ENCODE measurements at regions not wholly inside any gene's neighbourhood (a gene's known extent, or its start where the extent isn't known, plus 50 kb on each side); places are given as distances from the start of the nearest gene placed in this dataset.

GRCh38 chr21:31491617-31492016 lies 147.6 kb upstream of the TIAM1 start:
- H3K27ac Mint-ChIP-seq, result no peak overlapping the region
- ATAC-seq (ENCODE audit: low read depth) (no peak), DNase-seq (ENCODE audit: low spot score in 2 of 2) (no peak)
- H3K4me1 Mint-ChIP-seq, result no peaks in the 10 kb centered on the region
- no peak overlapping the region for H3K4me3 Mint-ChIP-seq
- no peaks in the 10 kb centered on the region for H3K9me3 Mint-ChIP-seq
- H3K36me3 Mint-ChIP-seq, result no peaks in the 10 kb centered on the region
- H3K27me3 Mint-ChIP-seq, result peaks cover 3% of the 10 kb centered on the region

DNA sequence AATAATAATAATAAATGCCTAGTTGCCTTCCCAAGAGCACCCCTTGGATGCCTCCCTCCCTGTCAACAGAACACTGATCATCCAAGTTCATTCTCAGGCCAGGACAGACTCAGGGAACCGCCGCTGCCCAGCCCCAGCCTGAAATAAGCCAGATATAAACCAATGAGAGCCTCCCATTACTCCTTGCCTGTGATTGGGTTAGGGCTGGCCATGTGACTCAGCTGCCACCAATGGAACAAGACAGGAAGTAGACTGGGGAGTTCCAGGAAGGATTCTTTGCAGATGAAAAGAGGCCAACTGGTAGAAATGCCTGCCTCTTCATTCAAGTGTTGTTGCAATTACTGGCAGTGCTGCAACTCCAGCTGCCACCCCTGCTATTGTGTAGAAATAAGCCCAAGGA lies 146.4 kb upstream of the TIAM1 start:
- H3K27me3 Mint-ChIP-seq, result peaks cover 3% of the 10 kb centered on the region
- H3K9me3 Mint-ChIP-seq, result no peaks in the 10 kb centered on the region
- H3K27ac Mint-ChIP-seq, result no peak overlapping the region
- DNase-seq (ENCODE audit: low spot score in 2 of 2), result no peak
- ATAC-seq (ENCODE audit: low read depth), result no peak
- no peak overlapping the region for H3K4me3 Mint-ChIP-seq
- H3K4me1 Mint-ChIP-seq, result no peaks in the 10 kb centered on the region
- no peaks in the 10 kb centered on the region for H3K36me3 Mint-ChIP-seq

DNA sequence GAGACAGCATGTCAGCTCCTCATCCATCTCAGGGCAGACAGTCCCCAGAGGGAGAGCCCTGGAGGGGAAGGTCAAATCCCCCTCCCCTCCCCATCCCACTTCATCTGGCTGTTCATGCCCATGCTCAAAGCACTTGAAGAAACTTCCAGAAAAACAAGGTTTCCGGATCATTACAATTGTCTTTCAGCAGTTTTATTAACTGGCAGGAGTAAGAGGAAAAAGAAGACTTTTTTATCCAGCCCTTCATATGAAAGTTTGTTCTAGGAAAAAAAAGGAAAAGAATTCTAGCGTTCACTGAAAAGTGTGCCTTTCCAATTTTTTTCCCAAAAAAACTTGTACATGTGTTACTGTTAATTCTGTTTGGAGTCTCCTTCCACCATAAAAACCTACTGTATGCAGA lies 145.7 kb upstream of the TIAM1 start:
- Mint-ChIP-seq H3K27ac (no peak overlapping the region), H3K4me1 (no peaks in the 10 kb centered on the region), H3K9me3 (peaks cover 2% of the 10 kb centered on the region), H3K4me3 (no peak overlapping the region), H3K36me3 (no peaks in the 10 kb centered on the region), H3K27me3 (peaks cover 3% of the 10 kb centered on the region)
- no peak for DNase-seq (ENCODE audit: low spot score in 2 of 2)
- no peak for ATAC-seq (ENCODE audit: low read depth)

DNA sequence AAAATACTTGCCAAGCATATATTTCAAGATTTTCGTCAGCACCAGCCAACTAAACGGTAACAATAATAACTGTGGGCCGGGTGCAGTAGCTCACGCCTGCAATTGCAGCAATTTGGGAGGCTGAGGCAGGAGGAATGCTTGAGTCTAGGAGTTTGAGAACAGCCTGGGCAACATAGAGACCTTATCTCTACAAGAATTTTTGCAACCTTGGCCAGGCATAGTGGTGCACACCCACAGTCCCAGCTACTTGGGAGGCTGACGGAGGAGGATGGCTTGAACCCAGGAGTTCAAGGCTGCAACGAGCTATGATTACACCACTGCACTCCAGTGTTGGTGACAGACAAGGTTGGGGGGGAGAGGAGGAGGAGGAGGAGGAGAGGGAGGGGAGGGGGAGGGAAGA lies 145.0 kb upstream of the TIAM1 start:
- no peak overlapping the region for H3K27ac Mint-ChIP-seq

DNA sequence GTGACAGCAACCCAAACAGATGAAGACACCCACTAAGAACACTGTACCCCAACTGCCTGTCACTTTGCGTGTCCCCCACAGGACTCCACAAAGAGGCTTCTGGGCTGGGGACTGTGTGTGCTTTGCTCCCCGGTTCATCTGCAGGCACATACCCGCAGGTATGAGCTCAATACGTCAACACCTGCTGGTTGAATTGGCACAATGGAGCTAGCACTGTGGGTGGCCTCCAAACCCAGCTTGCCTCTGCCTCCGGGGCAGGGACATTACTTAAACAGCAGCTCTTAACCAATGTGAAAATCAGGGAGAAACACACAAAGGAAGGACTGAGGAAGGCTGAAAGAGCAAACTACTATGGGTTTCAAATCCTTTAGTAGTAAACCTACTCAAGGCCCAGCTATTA lies 140.2 kb upstream of the TIAM1 start:
- H3K4me1 Mint-ChIP-seq, result no peaks in the 10 kb centered on the region
- no peak for ATAC-seq (ENCODE audit: low read depth)
- H3K27ac Mint-ChIP-seq, result no peak overlapping the region
- no peaks in the 10 kb centered on the region for H3K27me3 Mint-ChIP-seq
- peaks cover 6% of the 10 kb centered on the region for H3K9me3 Mint-ChIP-seq
- no peaks in the 10 kb centered on the region for H3K36me3 Mint-ChIP-seq
- no peak overlapping the region for H3K4me3 Mint-ChIP-seq
- no peak for DNase-seq (ENCODE audit: low spot score in 2 of 2)

More for the DNA sequence above, 145.0 kb upstream of the TIAM1 start:
- Mint-ChIP-seq H3K27me3 (peaks cover 1% of the 10 kb centered on the region), H3K4me3 (no peak overlapping the region), H3K9me3 (peaks cover 2% of the 10 kb centered on the region), H3K4me1 (no peaks in the 10 kb centered on the region), H3K36me3 (no peaks in the 10 kb centered on the region)
- no peak for ATAC-seq (ENCODE audit: low read depth)
- no peak for DNase-seq (ENCODE audit: low spot score in 2 of 2)

- Mint-ChIP-seq H3K36me3 (no peaks in the 10 kb centered on the region), H3K9me3 (peaks cover 7% of the 10 kb centered on the region), H3K4me1 (no peaks in the 10 kb centered on the region), H3K27ac (no peak overlapping the region), H3K27me3 (no peaks in the 10 kb centered on the region), H3K4me3 (no peak overlapping the region)
- DNase-seq (ENCODE audit: low spot score in 2 of 2) (no peak), ATAC-seq (ENCODE audit: low read depth) (no peak)
Measured at GRCh38 chr21:31483146-31483545, 139.1 kb upstream of the TIAM1 start.

DNA sequence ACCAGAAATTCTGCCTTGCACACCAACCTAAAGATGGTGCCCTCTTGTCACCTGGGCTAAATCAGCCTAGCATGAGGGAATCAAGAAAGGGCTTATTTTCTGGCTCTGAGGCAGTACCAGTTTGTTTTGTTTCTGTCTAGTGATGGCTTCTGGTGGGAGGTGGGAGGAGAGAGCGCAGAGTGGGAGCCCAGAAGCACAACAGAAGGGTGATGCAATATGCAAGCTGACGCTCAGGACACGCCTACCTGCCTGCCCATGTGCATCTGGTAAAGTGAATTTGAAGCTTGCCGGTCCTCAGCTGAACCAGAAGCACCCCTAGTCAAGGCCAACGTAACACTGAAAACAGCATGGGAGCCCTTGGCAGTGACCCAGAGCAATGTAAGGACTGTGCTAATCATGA lies 138.4 kb upstream of the TIAM1 start:
- Mint-ChIP-seq H3K4me1 (no peaks in the 10 kb centered on the region), H3K27ac (no peak overlapping the region), H3K27me3 (no peaks in the 10 kb centered on the region), H3K36me3 (no peaks in the 10 kb centered on the region), H3K9me3 (peaks cover 7% of the 10 kb centered on the region), H3K4me3 (no peak overlapping the region)
- no peak for DNase-seq (ENCODE audit: low spot score in 2 of 2)
- ATAC-seq (ENCODE audit: low read depth), result no peak

DNA sequence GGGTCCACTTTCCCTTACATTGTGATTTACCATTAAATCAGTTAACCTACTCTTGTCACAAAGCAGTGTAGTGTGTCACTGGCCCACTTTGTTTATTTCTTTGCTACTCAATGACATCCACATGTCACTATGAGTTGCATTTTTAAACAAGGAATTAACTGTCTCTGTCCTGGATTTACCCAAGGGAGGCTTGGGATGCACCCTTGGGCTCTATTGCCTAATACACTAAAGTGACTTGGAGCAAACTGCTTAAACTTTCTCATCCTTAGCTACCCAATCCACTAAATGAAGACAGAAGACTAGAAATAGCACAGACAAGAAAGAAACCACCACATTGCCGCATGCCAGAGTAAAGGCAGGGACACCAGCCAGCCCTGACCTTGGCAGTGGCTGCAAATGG lies 136.2 kb upstream of the TIAM1 start:
- Mint-ChIP-seq H3K36me3 (no peaks in the 10 kb centered on the region), H3K27ac (no peak overlapping the region), H3K27me3 (no peaks in the 10 kb centered on the region), H3K4me3 (no peak overlapping the region), H3K9me3 (peaks cover 7% of the 10 kb centered on the region), H3K4me1 (no peaks in the 10 kb centered on the region)
- no peak for ATAC-seq (ENCODE audit: low read depth)
- no peak for DNase-seq (ENCODE audit: low spot score in 2 of 2)

GRCh38 chr21:31479714-31480113 lies 135.7 kb upstream of the TIAM1 start:
- no peaks in the 10 kb centered on the region for H3K4me1 Mint-ChIP-seq
- no peaks in the 10 kb centered on the region for H3K36me3 Mint-ChIP-seq

GRCh38 chr21:31479222-31479621 lies 135.2 kb upstream of the TIAM1 start:
- peaks cover 5% of the 10 kb centered on the region for H3K9me3 Mint-ChIP-seq
- no peak overlapping the region for H3K27ac Mint-ChIP-seq
- ATAC-seq (ENCODE audit: low read depth), result no peak
- H3K4me3 Mint-ChIP-seq, result no peak overlapping the region
- H3K36me3 Mint-ChIP-seq, result no peaks in the 10 kb centered on the region
- H3K27me3 Mint-ChIP-seq, result no peaks in the 10 kb centered on the region
- no peaks in the 10 kb centered on the region for H3K4me1 Mint-ChIP-seq
- DNase-seq (ENCODE audit: low spot score in 2 of 2), result no peak

More at GRCh38 chr21:31479714-31480113, 135.7 kb upstream of the TIAM1 start:
- ATAC-seq (ENCODE audit: low read depth), result no peak
- Mint-ChIP-seq H3K27me3 (no peaks in the 10 kb centered on the region), H3K4me3 (no peak overlapping the region), H3K27ac (no peak overlapping the region), H3K9me3 (peaks cover 5% of the 10 kb centered on the region)
- DNase-seq (ENCODE audit: low spot score in 2 of 2), result no peak

GRCh38 chr21:31476263-31477022 lies 132.4 kb upstream of the TIAM1 start:
- DNase-seq (ENCODE audit: low spot score in 2 of 2), result no peak
- Mint-ChIP-seq H3K4me3 (no peak overlapping the region), H3K36me3 (no peaks in the 10 kb centered on the region), H3K27ac (no peak overlapping the region), H3K27me3 (no peaks in the 10 kb centered on the region), H3K9me3 (peaks cover 5% of the 10 kb centered on the region), H3K4me1 (no peaks in the 10 kb centered on the region)
- no peak for ATAC-seq (ENCODE audit: low read depth)

- no peak for DNase-seq (ENCODE audit: low spot score in 2 of 2)
- no peak overlapping the region for H3K4me3 Mint-ChIP-seq
Measured at GRCh38 chr21:31475223-31475622, 131.2 kb upstream of the TIAM1 start.

GRCh38 chr21:31473685-31474345 lies 129.8 kb upstream of the TIAM1 start:
- H3K27ac Mint-ChIP-seq, result no peak overlapping the region
- ATAC-seq (ENCODE audit: low read depth) (no peak), DNase-seq (ENCODE audit: low spot score in 2 of 2) (no peak)
- H3K4me3 Mint-ChIP-seq, result no peak overlapping the region
- no peaks in the 10 kb centered on the region for H3K36me3 Mint-ChIP-seq
- H3K9me3 Mint-ChIP-seq, result peaks cover 2% of the 10 kb centered on the region
- H3K27me3 Mint-ChIP-seq, result no peaks in the 10 kb centered on the region
- no peaks in the 10 kb centered on the region for H3K4me1 Mint-ChIP-seq

More at GRCh38 chr21:31475223-31475622, 131.2 kb upstream of the TIAM1 start:
- H3K27me3 Mint-ChIP-seq, result no peaks in the 10 kb centered on the region
- ATAC-seq (ENCODE audit: low read depth), result no peak
- no peaks in the 10 kb centered on the region for H3K4me1 Mint-ChIP-seq
- H3K9me3 Mint-ChIP-seq, result peaks cover 3% of the 10 kb centered on the region
- H3K36me3 Mint-ChIP-seq, result no peaks in the 10 kb centered on the region
- no peak overlapping the region for H3K27ac Mint-ChIP-seq

GRCh38 chr21:31471865-31472264 lies 127.8 kb upstream of the TIAM1 start:
- Mint-ChIP-seq H3K9me3 (peaks cover 2% of the 10 kb centered on the region), H3K27ac (no peak overlapping the region), H3K27me3 (no peaks in the 10 kb centered on the region), H3K4me1 (no peaks in the 10 kb centered on the region), H3K36me3 (no peaks in the 10 kb centered on the region), H3K4me3 (no peak overlapping the region)
- no peak for DNase-seq (ENCODE audit: low spot score in 2 of 2)
- ATAC-seq (ENCODE audit: low read depth), result no peak

All from memory B cell (primary cell).